Loucy (cell line): ENCODE measurements at regions not wholly inside any gene's neighbourhood (a gene's known extent, or its start where the extent isn't known, plus 50 kb on each side); places are given as distances from the start of the nearest gene placed in this dataset.

ENCODE experiments used
- EZH2phosphoT487 ChIP-seq: fragments of 200-600 bp; IDR thresholded peaks from 2 replicates; pipeline ENCODE4 v1.6.1; 2018; ENCODE audit warnings: antibody characterized with exemption, mild to moderate bottlenecking, moderate library complexity, borderline replicate concordance
- TF ChIP-seq, protein P1 (sequence below): fragments of 200-600 bp; sonication (generic); conservative IDR thresholded peaks from 2 replicates; pipeline ENCODE4 v1.5.1; 2014; ENCODE audit warnings: mild to moderate bottlenecking, antibody characterized with exemption, low read length

DNA sequence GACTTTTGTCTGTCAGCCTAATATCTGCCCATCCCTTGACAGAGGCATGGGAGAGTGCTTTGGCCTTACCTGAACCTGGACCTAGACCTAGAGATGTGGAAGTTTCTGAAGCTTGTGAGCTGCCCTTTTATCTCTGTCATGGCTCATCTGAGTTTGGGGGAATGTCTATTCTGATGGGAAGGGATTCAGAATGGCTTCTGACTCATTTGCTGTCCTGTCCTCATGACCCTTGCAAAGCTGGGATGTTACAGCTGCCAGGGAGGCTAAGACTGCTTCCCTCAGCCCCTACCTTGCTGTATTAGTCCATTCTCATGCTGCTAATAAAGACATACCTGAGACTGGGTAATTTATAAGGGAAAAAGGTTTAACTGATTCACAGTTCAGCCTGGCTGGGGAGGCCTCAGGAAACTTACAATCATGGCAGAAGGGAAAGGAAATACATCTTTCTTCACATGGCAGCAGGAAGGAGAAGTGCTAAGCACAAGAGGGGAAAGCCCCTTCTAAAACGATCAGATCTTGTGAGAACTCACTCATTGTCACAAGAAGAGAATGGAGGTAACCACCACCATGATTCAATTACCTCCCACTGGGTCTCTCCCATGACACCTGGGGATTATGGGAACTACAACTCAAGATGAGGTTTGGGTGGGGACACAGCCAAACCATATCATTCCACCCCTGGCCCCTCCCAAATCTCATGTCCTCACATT, 252.2 kb downstream of the ERMARD start:
- TF ChIP-seq, protein P1, sequence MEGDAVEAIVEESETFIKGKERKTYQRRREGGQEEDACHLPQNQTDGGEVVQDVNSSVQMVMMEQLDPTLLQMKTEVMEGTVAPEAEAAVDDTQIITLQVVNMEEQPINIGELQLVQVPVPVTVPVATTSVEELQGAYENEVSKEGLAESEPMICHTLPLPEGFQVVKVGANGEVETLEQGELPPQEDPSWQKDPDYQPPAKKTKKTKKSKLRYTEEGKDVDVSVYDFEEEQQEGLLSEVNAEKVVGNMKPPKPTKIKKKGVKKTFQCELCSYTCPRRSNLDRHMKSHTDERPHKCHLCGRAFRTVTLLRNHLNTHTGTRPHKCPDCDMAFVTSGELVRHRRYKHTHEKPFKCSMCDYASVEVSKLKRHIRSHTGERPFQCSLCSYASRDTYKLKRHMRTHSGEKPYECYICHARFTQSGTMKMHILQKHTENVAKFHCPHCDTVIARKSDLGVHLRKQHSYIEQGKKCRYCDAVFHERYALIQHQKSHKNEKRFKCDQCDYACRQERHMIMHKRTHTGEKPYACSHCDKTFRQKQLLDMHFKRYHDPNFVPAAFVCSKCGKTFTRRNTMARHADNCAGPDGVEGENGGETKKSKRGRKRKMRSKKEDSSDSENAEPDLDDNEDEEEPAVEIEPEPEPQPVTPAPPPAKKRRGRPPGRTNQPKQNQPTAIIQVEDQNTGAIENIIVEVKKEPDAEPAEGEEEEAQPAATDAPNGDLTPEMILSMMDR: no peak
- TF ChIP-seq EZH2phosphoT487: no peak
